HCT116 (cell line): ENCODE measurements at regions not wholly inside any gene's neighbourhood (a gene's known extent, or its start where the extent isn't known, plus 50 kb on each side); places are given as distances from the start of the nearest gene placed in this dataset.

ENCODE experiments used
- ATAC-seq: fragments of 200-7000 bp; cut with Tn5 transposase; 2 replicates; pipeline ENCODE4 v1.9.1; 2020; ENCODE audit warnings: mild to moderate bottlenecking, moderate library complexity
- BruUV-seq: library from RNA; stranded (reverse); fragments of 400-500 nt; replicated peaks from 2 replicates; lab custom pipeline; 2021; lab: Mats Ljungman, UMichigan
- CTCF ChIA-PET: fragments of 300-600 bp; sonication (Branson Sonifier 250); formaldehyde crosslinking; loops from one replicate; lab custom pipeline; 2021; ENCODE audit warnings: antibody characterized with exemption; lab: Charles Lee
- POLR2A ChIA-PET: fragments of 300-600, 350-600 bp; sonication (Branson Sonifier 250); formaldehyde crosslinking; loops from one replicate; lab custom pipeline; 2021; ENCODE audit warnings: antibody characterized with exemption; lab: Charles Lee
- RAD21 ChIA-PET, 2 experiments: fragments of 300-600 bp; sonication (Branson Sonifier 250); formaldehyde crosslinking; loops; one replicate each; lab custom pipeline; 2023; ENCODE audit warnings: low total read pairs in 2 of 2; ENCODE audit not compliant: uncharacterized antibody in 2 of 2, unreplicated experiment in 2 of 2, low non-redundant PET in 1 of 2; lab: Charles Lee
- DNase-seq: peaks from one replicate; pipeline ENCODE4 v3.0.0-alpha.2; 2010; ENCODE audit warnings: low read depth, low spot score
- H2AFZ ChIP-seq: fragments of 200-600 bp; shearing (Covaris generic), sonication (generic); 2 replicates; pipeline ENCODE4 v1.6.1; 2017; ENCODE audit warnings: low read depth, mixed run types, mixed read lengths, antibody characterized with exemption, low read length; ENCODE audit not compliant: poor library complexity, severe bottlenecking
- H3K27ac ChIP-seq: 2 replicates; pipeline ENCODE4 v1.5.1; 2012; ENCODE audit warnings: low read depth, low read length
- H3K27me3 ChIP-seq: fragments of 200-600 bp; sonication (generic); 2 replicates; pipeline ENCODE4 v1.6.1; 2016; ENCODE audit warnings: mixed run types, low read length, mixed read lengths; ENCODE audit not compliant: insufficient read depth
- H3K36me3 ChIP-seq, 2 experiments: fragments of 200-500 bp in 1 of 2; fragments of 200-600 bp in 1 of 2; sonication (Bioruptor generic) in 1 of 2; sonication (generic) in 1 of 2; 2 replicates each; pipeline versions ENCODE4 v1.5.1 to v1.6.1; 2014 to 2016; ENCODE audit warnings: low read length in 2 of 2, inconsistent platforms in 1 of 2, mixed read lengths in 1 of 2, mixed run types in 1 of 2; ENCODE audit not compliant: insufficient read depth in 2 of 2, control insufficient read depth in 1 of 2
- H3K4me1 ChIP-seq, 2 experiments: fragments of 200-600 bp in 1 of 2; sonication (generic) in 1 of 2; 2 replicates each; pipeline versions ENCODE4 v1.5.1 to v1.6.1; 2012 to 2017; ENCODE audit warnings: low read length in 2 of 2, inconsistent platforms in 1 of 2, mild to moderate bottlenecking in 1 of 2, mixed read lengths in 1 of 2, mixed run types in 1 of 2, moderate library complexity in 1 of 2; ENCODE audit not compliant: insufficient read depth in 2 of 2, control insufficient read depth in 1 of 2
- H3K4me2 ChIP-seq: fragments of 200-600 bp; sonication (generic); 2 replicates; pipeline ENCODE4 v1.6.1; 2017; ENCODE audit warnings: mixed run types, low read length, mixed read lengths
- H3K4me3 ChIP-seq, 2 experiments: fragments of 200-600 bp in 1 of 2; sonication (generic) in 1 of 2; replicated peaks in 1 of 2; 2 replicates each; pipeline ENCODE4 v1.5.1; 2011 to 2016; ENCODE audit warnings: low read length in 2 of 2, control low read depth in 1 of 2, low read depth in 1 of 2, mild to moderate bottlenecking in 1 of 2, mixed read lengths in 1 of 2, mixed run types in 1 of 2
- H3K79me2 ChIP-seq: fragments of 200-600 bp; sonication (generic); 2 replicates; pipeline ENCODE4 v1.6.1; 2017; ENCODE audit warnings: mild to moderate bottlenecking, mixed run types, low read length, moderate library complexity, mixed read lengths; ENCODE audit not compliant: insufficient read depth
- H3K9ac ChIP-seq: fragments of 200-600 bp; sonication (generic); 2 replicates; pipeline ENCODE4 v1.6.1; 2016; ENCODE audit warnings: low read length, mixed read lengths
- H3K9me2 ChIP-seq: fragments of 200-600 bp; sonication (generic), shearing (Covaris generic); 2 replicates; pipeline ENCODE4 v1.6.1; 2017; ENCODE audit warnings: mixed run types, mild to moderate bottlenecking, moderate library complexity; ENCODE audit not compliant: insufficient read depth
- H3K9me3 ChIP-seq, 2 experiments: fragments of 200-500 bp in 1 of 2; fragments of 200-600 bp in 1 of 2; sonication (Bioruptor generic) in 1 of 2; sonication (generic) in 1 of 2; 2 replicates each; pipeline ENCODE4 v1.6.1; 2014 to 2017; ENCODE audit warnings: low read length in 2 of 2, mixed read lengths in 2 of 2, inconsistent platforms in 1 of 2, low read depth in 1 of 2, mild to moderate bottlenecking in 1 of 2, mixed run types in 1 of 2, moderate library complexity in 1 of 2; ENCODE audit not compliant: control insufficient read depth in 1 of 2, insufficient read depth in 1 of 2
- H4K20me1 ChIP-seq: fragments of 200-600 bp; sonication (generic), shearing (Covaris generic); 2 replicates; pipeline ENCODE4 v1.6.1; 2017; ENCODE audit warnings: mixed run types, mild to moderate bottlenecking, moderate library complexity; ENCODE audit not compliant: insufficient read depth
- CBX3 ChIP-seq: IDR thresholded peaks from 2 replicates; pipeline ENCODE4 v1.6.1; 2012; ENCODE audit warnings: low read depth
- CEBPB ChIP-seq: IDR thresholded peaks from 2 replicates; pipeline ENCODE4 v1.6.1; 2012; ENCODE audit warnings: low read depth
- EGR1 ChIP-seq: IDR thresholded peaks from 2 replicates; pipeline ENCODE4 v1.6.1; 2012; ENCODE audit warnings: low read depth
- ELF1 ChIP-seq: IDR thresholded peaks from 2 replicates; pipeline ENCODE4 v1.6.1; 2012; ENCODE audit warnings: low read depth, borderline replicate concordance
- EZH2phosphoT487 ChIP-seq: fragments of 200-600 bp; IDR thresholded peaks from 2 replicates; pipeline ENCODE4 v1.6.1; 2018; ENCODE audit warnings: antibody characterized with exemption, borderline replicate concordance
- POLR2A ChIP-seq: IDR thresholded peaks from 2 replicates; pipeline ENCODE4 v1.7.0; 2011; ENCODE audit warnings: borderline replicate concordance; ENCODE audit not compliant: insufficient read depth, insufficient read length; ENCODE audit errors: extremely low read depth
- POLR2AphosphoS5 ChIP-seq: IDR thresholded peaks from 2 replicates; pipeline ENCODE4 v1.6.1; 2011; ENCODE audit warnings: mild to moderate bottlenecking, low read depth, low read length, moderate library complexity
- RAD21 ChIP-seq: IDR thresholded peaks from 2 replicates; pipeline ENCODE4 v1.6.1; 2012; ENCODE audit warnings: low read depth, mild to moderate bottlenecking
- SIN3A ChIP-seq: IDR thresholded peaks from 2 replicates; pipeline ENCODE4 v1.6.1; 2012; ENCODE audit warnings: low read depth
- TCF7L2 ChIP-seq: IDR thresholded peaks from 2 replicates; pipeline ENCODE4 v1.7.0; 2011; ENCODE audit warnings: borderline replicate concordance, inconsistent platforms; ENCODE audit not compliant: insufficient read depth, insufficient read length; ENCODE audit errors: extremely low read depth
- YY1 ChIP-seq: IDR thresholded peaks from 2 replicates; pipeline ENCODE4 v1.6.1; 2011; ENCODE audit warnings: low read length, low read depth, moderate library complexity, mild to moderate bottlenecking; ENCODE audit not compliant: insufficient replicate concordance; ENCODE audit errors: extremely low read depth
- ZBTB33 ChIP-seq: IDR thresholded peaks from 2 replicates; pipeline ENCODE4 v1.6.1; 2011; ENCODE audit warnings: mild to moderate bottlenecking, low read length, moderate library complexity; ENCODE audit not compliant: insufficient replicate concordance; ENCODE audit errors: extremely low read depth
- ZNF274 ChIP-seq: fragments of 200-500 bp; sonication (Bioruptor generic); IDR thresholded peaks from 2 replicates; pipeline ENCODE4 v1.6.1; 2014; ENCODE audit warnings: mild to moderate bottlenecking, low read depth, low read length, inconsistent platforms
- intact Hi-C: fragments of 100-400 bp; cut with micrococcal nuclease; formaldehyde crosslinking; loops from 2 replicates; pipeline ENCODE4 v1.10.0; 2022
- TF ChIP-seq, protein P1 (sequence below): IDR thresholded peaks from 2 replicates; pipeline ENCODE4 v1.6.1; 2012

DNA sequence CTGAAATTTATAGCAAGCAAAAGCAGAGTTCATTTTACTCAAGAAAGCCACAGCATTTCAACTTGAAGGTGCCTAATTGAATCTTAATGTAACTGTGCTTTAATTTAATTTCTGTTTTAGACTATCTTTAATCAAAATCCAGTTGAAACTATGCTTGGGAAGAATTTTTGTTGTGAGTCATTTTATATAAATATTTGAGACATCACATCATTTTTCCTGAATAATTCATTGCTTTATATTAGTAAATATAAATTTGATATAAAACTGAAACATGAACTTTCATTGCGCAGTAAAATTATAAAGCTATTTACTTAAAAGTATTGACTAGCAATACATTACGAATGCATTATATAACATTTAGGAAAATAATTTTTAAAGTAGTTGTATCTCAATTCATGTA lies 1937.1 kb upstream of the CDH9 start (continued):
- no peak for TF ChIP-seq TCF7L2

DNA sequence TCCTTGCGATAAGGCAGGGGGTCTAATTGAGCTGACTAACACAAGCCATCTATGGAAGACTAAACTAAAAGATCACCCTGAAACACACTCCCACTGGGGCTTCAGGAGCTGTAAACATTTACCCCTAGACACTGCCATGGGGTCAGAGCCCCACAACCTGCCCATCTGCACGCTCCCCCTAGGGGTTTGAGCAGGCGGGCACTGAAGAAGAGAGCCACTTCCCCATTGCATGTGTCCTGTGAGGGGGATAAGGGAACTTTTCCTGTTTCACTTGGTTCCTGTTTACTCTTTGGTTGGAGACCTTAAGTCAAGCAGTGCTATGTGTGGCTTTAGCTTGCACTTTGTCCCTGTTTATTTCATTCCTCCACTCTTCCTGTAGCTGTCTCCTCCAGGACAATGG lies 1929.5 kb upstream of the CDH9 start:
- DNase-seq (no peak), ATAC-seq (no peak)
- peaks cover 5 to 33% of the 10 kb centered on the region in 2 experiments for H3K9me3 ChIP-seq
- ChIA-PET POLR2A (no interaction called here), RAD21 (no interaction called here), CTCF (no interaction called here)
- no peak overlapping the region for H3K27ac ChIP-seq
- intact Hi-C loops: no loop called here
- no peaks in the 10 kb centered on the region for H3K36me3 ChIP-seq
- H3K9me2 ChIP-seq: no peaks in the 10 kb centered on the region
- H3K4me3 ChIP-seq: no peak overlapping the region
- no peaks in the 10 kb centered on the region for H4K20me1 ChIP-seq
- H3K9ac ChIP-seq: no peak overlapping the region
- H2AFZ ChIP-seq: no peak overlapping the region
- H3K4me1 ChIP-seq: no peaks in the 10 kb centered on the region
- TF ChIP-seq ZNF274: no peak
- no peak for TF ChIP-seq CBX3
- TF ChIP-seq POLR2AphosphoS5: no peak
- no peak for TF ChIP-seq RAD21
- no peak for TF ChIP-seq EGR1
- no peaks in the 10 kb centered on the region for H3K27me3 ChIP-seq
- no peaks in the 10 kb centered on the region for H3K79me2 ChIP-seq
- no TSS peak for BruUV-seq
- H3K4me2 ChIP-seq: no peak overlapping the region

- DNase-seq: no peak
- Histone ChIP-seq H3K9me2 (no peaks in the 10 kb centered on the region), H3K4me2 (no peak overlapping the region), H3K36me3 (no peaks in the 10 kb centered on the region), H3K27ac (no peak overlapping the region)
- no peak for ATAC-seq
- TF ChIP-seq POLR2A: no peak
- no peak for TF ChIP-seq RAD21
- TF ChIP-seq YY1: no peak
- no peak for TF ChIP-seq ZBTB33
- no peak for TF ChIP-seq POLR2AphosphoS5
- no peak for TF ChIP-seq CEBPB
- TF ChIP-seq, protein P1, sequence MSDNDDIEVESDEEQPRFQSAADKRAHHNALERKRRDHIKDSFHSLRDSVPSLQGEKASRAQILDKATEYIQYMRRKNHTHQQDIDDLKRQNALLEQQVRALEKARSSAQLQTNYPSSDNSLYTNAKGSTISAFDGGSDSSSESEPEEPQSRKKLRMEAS: no peak
- no peak for TF ChIP-seq EZH2phosphoT487
- no peak for TF ChIP-seq ELF1
- TF ChIP-seq SIN3A: no peak
- TF ChIP-seq, all 23 proteins: peak for 0
- ChIA-PET POLR2A (no interaction called here), RAD21 (no interaction called here), CTCF (no interaction called here)
- H3K27me3 ChIP-seq: no peaks in the 10 kb centered on the region
- no peak overlapping the region for H3K9ac ChIP-seq
- H2AFZ ChIP-seq: no peak overlapping the region
- no TSS peak for BruUV-seq
- intact Hi-C loops: no loop called here
- H3K79me2 ChIP-seq: no peaks in the 10 kb centered on the region
- H3K9me3 ChIP-seq: peaks cover 6 to 19% of the 10 kb centered on the region in 2 experiments; a peak in 2 of 4 replicates
- H3K4me3 ChIP-seq: no peak overlapping the region
- H3K4me1 ChIP-seq: no peaks in the 10 kb centered on the region
- no peaks in the 10 kb centered on the region for H4K20me1 ChIP-seq
Observed at GRCh38 chr5:28961816-28962215, 1923.4 kb upstream of the CDH9 start.
